Gastroesophageal sphincter (tissue), 2 donors: ENCODE measurements at regions not wholly inside any gene's neighbourhood (a gene's known extent, or its start where the extent isn't known, plus 50 kb on each side); places are given as distances from the start of the nearest gene placed in this dataset.

Source experiments
- EP300 ChIP-seq: sonication (generic); formaldehyde crosslinking; IDR thresholded peaks from one replicate; pipeline ENCODE4 v1.6.1; 2017; ENCODE audit warnings: antibody characterized with exemption, mild to moderate bottlenecking
- POLR2AphosphoS5 ChIP-seq: sonication (generic); formaldehyde crosslinking; IDR thresholded peaks from one replicate; pipeline ENCODE4 v1.6.1; 2017; ENCODE audit warnings: antibody characterized with exemption

DNA sequence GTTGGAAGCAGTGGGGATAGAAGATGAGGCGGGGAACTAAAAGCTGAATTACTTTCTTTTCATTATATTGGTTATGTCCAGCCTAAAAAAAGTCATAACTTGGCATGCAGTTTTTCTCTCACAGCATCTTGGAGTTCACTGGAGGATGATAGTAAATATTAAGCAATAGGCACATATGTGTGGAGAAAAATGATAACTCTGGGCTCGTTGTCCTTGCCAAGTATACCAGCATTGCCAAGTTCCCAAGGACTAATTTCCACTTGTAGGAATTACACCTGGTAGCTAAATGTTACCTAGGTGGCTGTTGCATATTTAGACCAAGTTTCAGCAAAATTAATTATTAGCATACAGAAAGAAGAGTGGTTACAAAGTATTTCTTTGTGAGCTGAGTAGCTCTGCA lies 1007.6 kb downstream of the ANKRD7 start:
- TF ChIP-seq EP300 (no peak), POLR2AphosphoS5 (no peak)
